ENCODE measurements at regions not wholly inside any gene's neighbourhood (a gene's known extent, or its start where the extent isn't known, plus 50 kb on each side); places are given as distances from the start of the nearest gene placed in this dataset.

- no peaks in the 10 kb centered on the region for H3K9me1 ChIP-seq (replicated peaks; ENCODE audit: control insufficient read depth, extremely low read depth, insufficient read depth, low read length)
- FAIRE-seq = no peak
- no peaks in the 10 kb centered on the region for H3K27me3 ChIP-seq (ENCODE audit: control insufficient read depth in 2 of 2, insufficient read depth in 2 of 2, low read length in 2 of 2)
- dilution Hi-C loops (cut with MboI; ENCODE audit: extremely low pct_ligation_motif_present, low sequenced_read_pairs) (no loop called here), intact Hi-C loops (cut with micrococcal nuclease) (no loop called here)
- no peak overlapping the region for H3K27ac ChIP-seq (ENCODE audit: insufficient read depth, low read depth, low read length)
- POLR2A ChIA-PET = no interaction called here
- no peaks in the 10 kb centered on the region for H3K4me1 ChIP-seq (ENCODE audit: control insufficient read depth, extremely low read depth, insufficient read depth, low read length)
- TF ChIP-seq JUN (IDR thresholded peaks at IDR 0.05; ENCODE audit: borderline replicate concordance, insufficient read depth, insufficient read length, low read depth) (no peak), POLR2A (IDR thresholded peaks at IDR 0.05; ENCODE audit: low read depth, low read length) (no peak), GATA2 (IDR thresholded peaks at IDR 0.05; ENCODE audit: insufficient read depth, insufficient read length, low read depth, low read length) (no peak), POLR2AphosphoS5 (IDR thresholded peaks at IDR 0.05; ENCODE audit: insufficient read depth, low read depth, low read length) (no peak), CTCF (IDR thresholded peaks at IDR 0.05; ENCODE audit: extremely low read depth in 1 of 2, insufficient read depth in 1 of 2, low read depth in 1 of 2, low read length in 2 of 2) (no peak), MYC (IDR thresholded peaks at IDR 0.05; ENCODE audit: low read depth, low read length) (no peak)
- no peaks in the 10 kb centered on the region for H3K36me3 ChIP-seq (ENCODE audit: control insufficient read depth in 2 of 2, extremely low read depth in 1 of 2, insufficient read depth in 2 of 2, low read length in 2 of 2)
- DNase-seq (ENCODE audit: low read depth, low spot score) = no peak
- CTCF ChIA-PET = no interaction called here
- no peaks in the 10 kb centered on the region for H4K20me1 ChIP-seq (replicated peaks; ENCODE audit: control insufficient read depth, extremely low read depth, insufficient read depth, low read length)
- BruUV-seq (replicated peaks) = no TSS peak
- H3K4me2 ChIP-seq (ENCODE audit: insufficient read depth, low read length) = no peak overlapping the region
- H3K9ac ChIP-seq (replicated peaks; ENCODE audit: extremely low read depth, insufficient read depth, low read length) = no peak overlapping the region
- no peak overlapping the region for H3K4me3 ChIP-seq (replicated peaks in 1 of 3; ENCODE audit: insufficient read depth in 1 of 3, low read depth in 1 of 3, low read length in 3 of 3)
- no peaks in the 10 kb centered on the region for H3K79me2 ChIP-seq (ENCODE audit: control insufficient read depth, insufficient read depth, low read length)
- no peak overlapping the region for H2AFZ ChIP-seq (ENCODE audit: low read depth, low read length)
- H3K9me3 ChIP-seq (replicated peaks; ENCODE audit: control insufficient read depth, insufficient read depth, low read length) = peaks cover 2% of the 10 kb centered on the region
These were observed 633.5 kb downstream of the DTWD2 start for GRCh38 chr5:118354797-118355196.

DNA sequence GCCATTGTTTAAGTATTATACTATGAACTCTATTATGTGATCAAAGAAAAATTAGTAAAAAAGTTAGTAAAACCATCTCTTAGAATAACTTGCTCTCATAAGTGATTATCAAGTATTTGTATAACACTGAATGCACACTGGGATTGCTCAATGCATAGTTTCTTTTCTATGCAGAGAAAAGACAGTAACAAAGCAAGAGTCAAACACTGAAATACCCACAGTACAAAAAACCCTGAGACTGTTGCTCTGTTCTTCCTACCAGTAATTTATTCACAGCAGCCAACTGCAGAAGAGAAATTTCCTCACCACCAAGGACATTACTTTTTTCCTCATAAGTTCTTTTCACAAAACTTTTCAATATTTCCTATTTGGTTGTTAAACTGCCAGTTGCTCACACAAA is 634.4 kb downstream of the DTWD2 start:
- dilution Hi-C loops (cut with MboI; ENCODE audit: extremely low pct_ligation_motif_present, low sequenced_read_pairs) = no loop called here
- Histone ChIP-seq H3K4me3 (replicated peaks in 1 of 3; ENCODE audit: insufficient read depth in 1 of 3, low read depth in 1 of 3, low read length in 3 of 3) (no peak overlapping the region), H2AFZ (ENCODE audit: low read depth, low read length) (no peak overlapping the region), H3K27me3 (ENCODE audit: control insufficient read depth in 2 of 2, insufficient read depth in 2 of 2, low read length in 2 of 2) (no peaks in the 10 kb centered on the region), H4K20me1 (replicated peaks; ENCODE audit: control insufficient read depth, extremely low read depth, insufficient read depth, low read length) (no peaks in the 10 kb centered on the region), H3K4me1 (ENCODE audit: control insufficient read depth, extremely low read depth, insufficient read depth, low read length) (no peaks in the 10 kb centered on the region), H3K27ac (ENCODE audit: insufficient read depth, low read depth, low read length) (no peak overlapping the region), H3K9me3 (replicated peaks; ENCODE audit: control insufficient read depth, insufficient read depth, low read length) (peaks cover 2% of the 10 kb centered on the region), H3K79me2 (ENCODE audit: control insufficient read depth, insufficient read depth, low read length) (no peaks in the 10 kb centered on the region), H3K36me3 (ENCODE audit: control insufficient read depth in 2 of 2, extremely low read depth in 1 of 2, insufficient read depth in 2 of 2, low read length in 2 of 2) (no peaks in the 10 kb centered on the region), H3K9ac (replicated peaks; ENCODE audit: extremely low read depth, insufficient read depth, low read length) (no peak overlapping the region), H3K4me2 (ENCODE audit: insufficient read depth, low read length) (no peak overlapping the region), H3K9me1 (replicated peaks; ENCODE audit: control insufficient read depth, extremely low read depth, insufficient read depth, low read length) (no peaks in the 10 kb centered on the region)
- intact Hi-C loops (cut with micrococcal nuclease) = no loop called here
- no TSS peak for BruUV-seq (replicated peaks)
- POLR2A ChIA-PET = no interaction called here
- CTCF ChIA-PET = no interaction called here
- no peak for TF ChIP-seq JUN (IDR thresholded peaks at IDR 0.05; ENCODE audit: borderline replicate concordance, insufficient read depth, insufficient read length, low read depth)
- TF ChIP-seq EZH2 (IDR thresholded peaks at IDR 0.05; ENCODE audit: borderline replicate concordance, low read depth, low read length, severe bottlenecking) = no peak
- TF ChIP-seq, protein P1, sequence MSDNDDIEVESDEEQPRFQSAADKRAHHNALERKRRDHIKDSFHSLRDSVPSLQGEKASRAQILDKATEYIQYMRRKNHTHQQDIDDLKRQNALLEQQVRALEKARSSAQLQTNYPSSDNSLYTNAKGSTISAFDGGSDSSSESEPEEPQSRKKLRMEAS (IDR thresholded peaks at IDR 0.05; ENCODE audit: insufficient read depth, insufficient read length) = no peak
- no peak for TF ChIP-seq CTCF (IDR thresholded peaks at IDR 0.05; ENCODE audit: extremely low read depth in 1 of 2, insufficient read depth in 1 of 2, low read depth in 1 of 2, low read length in 2 of 2)
- no peak for FAIRE-seq
- DNase-seq (ENCODE audit: low read depth, low spot score) = no peak
